RWPE2 (cell line): ENCODE measurements at regions not wholly inside any gene's neighbourhood (a gene's known extent, or its start where the extent isn't known, plus 50 kb on each side); places are given as distances from the start of the nearest gene placed in this dataset.
"Not testable (repeated sequence)": the region's sequence is repeated elsewhere in the genome, so short reads cannot be mapped to it uniquely, and the experiment has no call there.

Experiments
- ATAC-seq: fragments of 200-7000 bp; cut with Tn5 transposase; 3 replicates; pipeline ENCODE4 v1.9.1; 2021; ENCODE audit warnings: low read depth
- DNase-seq: peaks from one replicate; pipeline ENCODE4 v3.0.0-alpha.2; 2020; ENCODE audit warnings: low spot score
- H3K27ac ChIP-seq: fragments of 450-650 bp; 2 replicates; pipeline ENCODE4 v1.5.1; 2017; ENCODE audit warnings: mild to moderate bottlenecking; ENCODE audit not compliant: poor library complexity, severe bottlenecking
- H3K27me3 ChIP-seq: fragments of 250-450 bp; sonication (Bioruptor Pico); 2 replicates; pipeline ENCODE4 v1.5.1; 2021; ENCODE audit warnings: mild to moderate bottlenecking, moderate library complexity; ENCODE audit not compliant: insufficient read depth, poor library complexity, severe bottlenecking
- H3K36me3 ChIP-seq: fragments of 250-450 bp; sonication (Bioruptor Pico); 2 replicates; pipeline ENCODE4 v1.5.1; 2020; ENCODE audit warnings: low read depth, mild to moderate bottlenecking, moderate library complexity
- H3K4me1 ChIP-seq: fragments of 250-450 bp; sonication (Bioruptor Pico); 2 replicates; pipeline ENCODE4 v1.5.1; 2021; ENCODE audit warnings: mild to moderate bottlenecking, moderate library complexity; ENCODE audit not compliant: insufficient read depth, poor library complexity, severe bottlenecking
- H3K4me3 ChIP-seq: fragments of 250-450 bp; sonication (Bioruptor Pico); 2 replicates; pipeline ENCODE4 v1.5.1; 2021; ENCODE audit warnings: mild to moderate bottlenecking, moderate library complexity; ENCODE audit not compliant: severe bottlenecking
- H3K9me3 ChIP-seq: fragments of 250-450 bp; sonication (Bioruptor Pico); 2 replicates; pipeline ENCODE4 v1.5.1; 2021; ENCODE audit warnings: mild to moderate bottlenecking, moderate library complexity; ENCODE audit not compliant: severe bottlenecking

GRCh38 chr2:89936559-89936958, 1245.1 kb downstream of the RPIA start:
- not testable (repeated sequence) for H3K27ac ChIP-seq, H3K9me3 ChIP-seq, H3K36me3 ChIP-seq, H3K4me3 ChIP-seq, DNase-seq, H3K27me3 ChIP-seq, H3K4me1 ChIP-seq, ATAC-seq

GRCh38 chr2:89938756-89939155, 1247.3 kb downstream of the RPIA start:
- not testable (repeated sequence) for H3K9me3 ChIP-seq, H3K4me1 ChIP-seq, H3K4me3 ChIP-seq, DNase-seq, ATAC-seq, H3K27me3 ChIP-seq, H3K36me3 ChIP-seq, H3K27ac ChIP-seq

DNA sequence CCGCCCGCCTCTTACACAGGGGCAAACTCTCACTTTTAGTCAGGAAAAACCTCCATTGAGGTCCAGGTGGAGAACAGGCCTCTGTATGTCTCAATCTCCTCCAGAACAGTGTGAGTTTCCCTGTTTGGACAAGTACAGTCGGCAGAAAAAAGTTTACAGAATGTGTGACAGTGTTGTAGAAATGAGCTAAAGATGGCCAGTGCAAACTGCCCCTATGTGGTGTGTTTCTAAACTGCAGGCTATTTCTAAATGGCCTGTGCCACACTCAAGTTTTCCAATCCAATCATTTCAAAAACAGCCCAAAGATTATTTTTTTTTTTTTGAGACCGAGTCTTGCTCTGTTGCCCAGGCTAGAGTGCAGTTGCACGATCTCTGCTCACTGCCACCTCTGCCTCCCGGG, 1252.8 kb downstream of the RPIA start:
- not testable (repeated sequence) for H3K27ac ChIP-seq, H3K4me3 ChIP-seq, H3K36me3 ChIP-seq, H3K4me1 ChIP-seq, H3K9me3 ChIP-seq, ATAC-seq, DNase-seq, H3K27me3 ChIP-seq

- not testable (repeated sequence) for H3K9me3 ChIP-seq, H3K27me3 ChIP-seq, H3K4me3 ChIP-seq, ATAC-seq, H3K4me1 ChIP-seq, H3K36me3 ChIP-seq, DNase-seq, H3K27ac ChIP-seq
Measured at GRCh38 chr2:89945004-89945616, 1253.6 kb downstream of the RPIA start.

DNA sequence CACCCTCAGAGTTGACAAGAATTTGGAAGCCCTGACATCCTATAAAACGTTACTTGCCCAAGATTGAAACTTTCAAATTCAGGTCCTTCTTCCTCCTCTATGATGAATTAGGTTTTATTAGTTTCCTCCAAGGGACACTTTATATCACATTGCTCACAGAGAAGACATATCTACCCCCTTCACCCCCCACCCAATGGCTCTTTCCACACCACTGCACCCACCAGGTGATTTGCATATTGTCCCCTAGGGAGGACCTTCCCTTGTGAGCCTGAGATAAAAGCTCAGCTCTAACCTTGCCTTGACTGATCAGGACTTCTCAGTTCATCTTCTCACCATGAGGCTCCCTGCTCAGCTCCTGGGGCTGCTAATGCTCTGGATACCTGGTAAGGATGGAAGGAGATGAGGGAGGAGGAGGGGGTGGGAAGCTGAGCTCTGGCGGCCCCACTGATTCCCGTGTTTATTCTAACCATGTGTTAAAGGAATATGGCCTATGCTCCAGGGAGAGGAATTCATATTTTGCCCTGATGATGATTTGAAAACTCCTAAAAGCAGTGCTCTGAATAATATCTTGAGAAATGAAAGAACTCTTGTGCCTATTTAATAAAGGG, 1255.8 kb downstream of the RPIA start:
- not testable (repeated sequence) for H3K4me3 ChIP-seq, H3K27me3 ChIP-seq, H3K9me3 ChIP-seq, DNase-seq, H3K4me1 ChIP-seq, ATAC-seq, H3K36me3 ChIP-seq, H3K27ac ChIP-seq

GRCh38 chr2:89948102-89948501, 1256.6 kb downstream of the RPIA start:
- not testable (repeated sequence) for H3K36me3 ChIP-seq, H3K4me1 ChIP-seq, ATAC-seq, DNase-seq, H3K4me3 ChIP-seq, H3K9me3 ChIP-seq, H3K27me3 ChIP-seq, H3K27ac ChIP-seq

GRCh38 chr2:89950807-89951206, 1259.3 kb downstream of the RPIA start:
- not testable (repeated sequence) for H3K36me3 ChIP-seq, H3K27me3 ChIP-seq, H3K4me3 ChIP-seq, H3K4me1 ChIP-seq, H3K9me3 ChIP-seq, H3K27ac ChIP-seq, DNase-seq, ATAC-seq

GRCh38 chr2:89957236-89957635, 1265.8 kb downstream of the RPIA start:
- H3K4me3 ChIP-seq, H3K4me1 ChIP-seq, H3K27me3 ChIP-seq, H3K36me3 ChIP-seq, H3K9me3 ChIP-seq, ATAC-seq, H3K27ac ChIP-seq, DNase-seq: not testable (repeated sequence)

- H3K27ac ChIP-seq, H3K27me3 ChIP-seq, H3K9me3 ChIP-seq, ATAC-seq, H3K4me3 ChIP-seq, H3K36me3 ChIP-seq, H3K4me1 ChIP-seq, DNase-seq: not testable (repeated sequence)
Measured at GRCh38 chr2:89959729-89960378, 1268.4 kb downstream of the RPIA start.

DNA sequence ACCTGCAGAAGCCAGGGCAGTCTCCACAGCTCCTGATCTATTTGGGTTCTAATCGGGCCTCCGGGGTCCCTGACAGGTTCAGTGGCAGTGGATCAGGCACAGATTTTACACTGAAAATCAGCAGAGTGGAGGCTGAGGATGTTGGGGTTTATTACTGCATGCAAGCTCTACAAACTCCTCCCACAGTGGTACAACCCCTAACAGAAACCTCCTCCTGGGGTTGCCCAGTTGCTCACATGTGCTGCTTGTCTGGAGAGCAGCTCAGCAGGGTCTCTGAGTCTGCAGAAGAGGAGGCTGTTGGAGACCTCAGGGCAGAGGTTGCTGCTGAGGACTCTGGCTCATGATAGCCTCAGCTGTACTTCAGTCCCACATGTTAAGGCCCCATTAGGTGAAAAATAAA, 1269.1 kb downstream of the RPIA start:
- not testable (repeated sequence) for H3K4me3 ChIP-seq, DNase-seq, H3K27ac ChIP-seq, H3K4me1 ChIP-seq, H3K9me3 ChIP-seq, H3K36me3 ChIP-seq, ATAC-seq, H3K27me3 ChIP-seq

GRCh38 chr2:89968567-89968966, 1277.1 kb downstream of the RPIA start:
- not testable (repeated sequence) for DNase-seq, H3K4me3 ChIP-seq, H3K27ac ChIP-seq, H3K9me3 ChIP-seq, H3K27me3 ChIP-seq, H3K36me3 ChIP-seq, H3K4me1 ChIP-seq, ATAC-seq
